Activated CD4-positive, alpha-beta T cell treated with anti-CD3 and anti-CD28 coated beads, Interleukin-2, amount 50 U/mL, for 1 hour (primary cell): ENCODE measurements at regions not wholly inside any gene's neighbourhood (a gene's known extent, or its start where the extent isn't known, plus 50 kb on each side); places are given as distances from the start of the nearest gene placed in this dataset.

Source experiments
- DNase-seq: peaks from one replicate; pipeline ENCODE4 v3.0.0-alpha.2; 2020

DNA sequence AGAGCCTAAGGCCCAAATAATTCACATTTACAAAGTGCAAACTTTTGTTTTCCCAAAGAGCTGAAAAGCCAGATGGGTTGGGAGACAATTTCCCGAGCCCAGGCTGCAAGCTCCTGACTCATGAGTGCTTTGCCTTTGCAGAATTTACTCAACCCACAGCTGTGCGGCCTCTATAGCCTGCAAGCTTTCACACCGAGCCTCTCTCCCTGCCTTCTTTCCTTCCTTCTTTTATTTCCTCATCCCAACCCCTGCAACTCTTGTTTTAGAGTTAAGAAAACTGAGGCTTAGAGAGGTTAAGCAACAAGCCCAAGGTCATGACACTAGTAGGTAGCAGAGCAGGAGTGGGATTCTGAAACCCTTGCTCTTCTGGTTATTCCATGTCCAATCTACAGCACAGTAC lies 203.0 kb upstream of the GPR26 start:
- DNase-seq, result no peak

DNA sequence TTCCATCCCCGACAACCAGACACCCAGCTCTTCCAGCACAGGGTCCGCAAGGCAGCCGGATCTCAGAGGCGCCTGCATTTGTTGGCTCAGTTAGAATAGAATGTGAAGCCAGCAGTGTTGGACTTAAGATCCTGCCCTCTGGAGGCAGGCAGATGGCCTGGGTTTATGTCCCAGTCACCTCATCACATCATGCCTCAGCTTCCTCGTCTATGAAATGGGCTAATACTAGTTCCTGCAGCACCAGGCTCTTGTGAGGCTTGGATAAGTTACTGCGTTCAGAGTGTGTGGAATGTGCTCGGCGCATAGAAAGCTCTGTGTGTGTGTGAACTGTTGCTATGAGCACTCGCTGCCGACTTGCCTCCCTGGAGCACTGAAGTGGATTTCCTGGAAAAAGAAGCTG lies 202.5 kb upstream of the GPR26 start:
- no peak for DNase-seq

DNA sequence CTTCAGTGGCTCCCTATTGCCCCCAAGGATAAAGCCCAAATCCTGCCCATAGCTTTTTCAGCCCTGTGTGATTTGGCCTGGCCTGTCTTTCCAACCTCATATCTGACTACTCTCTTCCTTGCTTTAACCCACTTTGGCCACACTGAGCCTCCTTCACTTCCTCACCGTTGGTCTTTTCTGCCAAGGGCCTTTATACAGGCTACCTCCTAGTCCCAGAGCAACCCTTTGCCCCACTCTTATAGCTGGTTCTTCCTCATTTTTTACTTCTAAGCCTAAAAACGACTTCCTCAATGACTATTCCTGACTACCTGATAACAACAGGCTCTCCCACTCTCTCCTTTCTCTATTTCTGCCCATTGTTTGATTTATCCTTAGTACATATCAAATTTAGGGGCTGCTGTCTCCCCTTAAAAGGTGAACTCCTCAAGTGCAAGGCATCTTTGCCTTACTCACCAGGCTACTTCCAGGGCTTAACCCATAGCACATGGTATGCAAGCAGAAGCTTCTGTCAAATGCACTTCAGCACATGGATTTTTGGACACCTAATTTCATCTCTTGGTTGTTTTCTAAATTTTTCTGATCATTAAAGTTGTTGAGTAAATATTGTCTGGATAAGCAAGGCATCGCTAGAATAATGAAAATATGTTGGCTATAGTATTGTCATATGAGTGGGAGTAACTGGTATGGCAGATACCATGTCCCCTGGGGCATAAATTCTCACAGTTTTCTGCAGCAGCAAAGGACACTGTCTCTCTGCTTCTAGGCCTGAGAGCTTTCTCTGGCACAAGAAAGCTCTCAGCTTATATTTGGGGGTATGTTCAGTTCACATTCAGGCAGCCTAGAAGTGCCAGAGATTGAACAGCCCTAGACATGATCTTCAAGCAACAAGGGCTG lies 201.5 kb upstream of the GPR26 start:
- DNase-seq, result no peak

DNA sequence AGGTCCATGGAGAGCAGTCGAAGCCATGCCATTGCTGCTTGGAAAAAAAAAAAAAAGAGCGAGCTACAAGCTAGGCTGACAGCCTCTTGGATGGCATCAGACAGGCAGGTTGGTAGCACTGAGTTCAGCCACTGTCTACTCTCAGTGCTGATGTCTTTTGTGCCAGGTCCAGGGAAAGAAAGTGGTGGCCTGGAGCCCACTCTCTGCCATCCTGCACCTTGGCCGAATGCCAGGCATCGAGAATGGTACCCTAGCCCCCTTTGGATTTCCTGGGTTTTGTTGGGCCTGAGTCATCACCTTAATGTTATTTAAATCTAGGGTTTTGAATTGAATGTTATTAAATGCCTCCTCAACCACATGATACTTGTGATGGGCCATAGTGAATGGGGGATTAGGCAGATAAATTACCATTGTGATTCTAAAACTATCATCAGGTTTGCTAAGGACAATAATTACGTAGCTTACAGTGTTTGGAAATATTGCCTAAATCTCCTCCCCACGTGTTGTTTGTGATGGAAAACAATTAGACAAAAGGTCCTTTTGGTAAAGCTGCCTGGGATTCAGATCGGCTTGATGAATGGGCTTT lies 195.7 kb upstream of the GPR26 start:
- no peak for DNase-seq

DNA sequence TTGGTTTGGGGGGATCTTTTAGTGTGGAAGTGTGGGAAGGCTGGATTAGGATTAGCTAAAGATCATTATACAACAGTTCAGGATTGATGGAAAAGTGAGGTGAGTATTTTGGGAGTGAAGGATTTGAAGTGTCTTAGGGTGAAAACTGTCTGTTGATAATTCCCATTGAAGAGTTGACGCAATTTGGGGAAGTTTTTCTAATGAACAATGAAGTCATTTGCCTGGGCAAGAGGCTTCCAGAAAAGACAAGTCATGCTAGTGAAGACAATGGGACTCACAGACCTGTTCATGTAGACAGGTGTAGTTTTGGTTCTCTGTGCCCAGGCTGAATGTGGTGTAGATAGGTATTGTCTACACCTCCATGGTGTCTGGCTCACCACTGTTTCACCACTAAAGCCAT lies 194.3 kb upstream of the GPR26 start:
- no peak for DNase-seq

DNA sequence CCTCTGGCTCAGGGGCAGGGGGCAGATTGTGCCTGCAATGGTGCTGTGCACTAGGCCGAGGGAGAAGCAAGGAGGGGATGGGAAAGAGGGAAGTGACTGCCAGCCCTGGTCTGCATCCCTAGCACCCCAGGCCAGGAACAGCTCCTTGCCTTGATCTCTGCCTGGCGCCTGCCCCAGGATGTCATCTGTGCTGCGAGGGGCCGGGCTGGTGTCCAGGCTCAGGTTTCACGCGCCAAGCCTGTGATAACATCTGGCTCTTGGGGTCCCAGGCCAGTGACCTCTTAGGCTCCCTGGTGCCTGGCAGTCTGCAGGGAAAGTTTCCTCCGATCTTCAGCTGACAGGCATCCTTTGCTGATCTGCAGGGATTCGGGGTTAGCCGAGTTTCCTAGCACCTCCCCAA lies 193.5 kb upstream of the GPR26 start:
- DNase-seq, result no peak

DNA sequence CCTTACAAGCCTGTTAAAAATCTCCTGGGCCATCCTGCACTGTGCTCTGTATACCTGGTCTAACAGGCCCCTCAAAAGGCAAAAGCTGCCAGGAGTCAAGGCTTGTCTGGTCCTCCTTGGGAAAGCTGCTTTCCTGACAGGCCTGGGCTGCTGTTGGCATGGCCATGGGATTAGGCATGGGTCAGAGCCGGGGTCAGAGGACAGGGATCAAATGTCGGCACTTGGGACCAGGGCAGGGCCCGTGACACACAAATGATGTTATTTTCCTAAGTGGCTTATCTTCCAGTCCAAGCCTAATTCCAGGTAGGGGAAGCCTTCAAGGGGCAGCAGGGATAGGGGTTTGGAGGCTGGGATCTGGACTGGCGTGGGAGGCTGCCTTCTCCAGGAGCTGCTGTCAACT lies 191.5 kb upstream of the GPR26 start:
- DNase-seq, result no peak

DNA sequence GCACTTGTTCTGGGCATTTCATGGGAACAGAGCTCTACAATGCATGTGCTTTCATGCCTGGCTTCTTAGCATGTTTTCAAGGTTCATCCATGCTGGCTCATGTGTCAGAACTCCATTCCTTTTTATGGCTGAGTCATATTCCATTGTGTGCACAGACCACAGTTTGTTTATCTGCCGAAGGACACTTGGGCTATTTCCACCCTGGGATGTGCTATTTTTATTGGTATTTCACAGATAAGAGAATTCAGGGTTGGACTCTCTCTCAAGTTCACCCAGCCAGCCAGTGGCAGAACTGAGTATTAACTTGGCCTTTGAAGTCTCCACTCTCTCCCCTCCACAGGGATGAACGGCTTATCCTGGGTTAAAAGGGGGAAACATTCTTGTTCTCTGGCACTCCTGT lies 190.7 kb upstream of the GPR26 start:
- no peak for DNase-seq

DNA sequence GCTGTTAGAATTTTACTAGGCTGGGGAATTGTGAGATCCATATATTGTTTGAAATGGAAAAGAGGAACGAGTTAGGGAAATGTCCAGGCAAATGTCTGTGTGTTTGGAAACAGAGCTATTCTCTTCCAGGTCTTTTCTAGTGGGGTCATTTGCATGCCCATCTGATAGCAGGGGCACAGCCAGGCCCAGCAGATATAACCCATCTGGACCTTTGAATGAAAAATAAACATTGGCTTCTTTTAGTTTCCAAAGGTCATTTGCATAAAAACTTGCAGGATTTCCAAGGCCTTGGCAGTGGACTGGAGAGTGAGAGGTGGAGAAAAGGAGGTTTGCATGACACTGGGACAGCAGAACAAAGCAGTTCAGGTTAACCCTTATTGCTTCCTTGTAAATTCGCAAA lies 188.0 kb upstream of the GPR26 start:
- no peak for DNase-seq

DNA sequence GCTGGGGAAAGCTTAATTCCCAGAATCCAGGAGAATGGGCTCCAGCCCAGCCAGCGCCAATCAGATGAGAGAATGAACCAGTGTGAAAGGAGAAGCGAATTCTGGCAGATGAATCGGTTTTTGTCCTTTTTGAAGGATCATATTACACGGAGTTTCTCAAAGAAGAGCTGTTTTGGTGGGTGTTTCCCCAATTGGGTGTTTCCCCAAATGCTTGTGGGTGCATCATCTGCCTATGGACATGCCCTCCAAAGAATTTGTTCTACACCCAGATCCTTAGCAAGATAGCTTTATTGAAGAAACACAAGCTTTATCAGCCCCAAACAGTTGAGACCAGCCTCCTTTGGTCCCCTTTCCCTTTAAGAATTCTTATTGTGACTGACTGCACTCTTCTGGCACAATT lies 186.5 kb upstream of the GPR26 start:
- no peak for DNase-seq

DNA sequence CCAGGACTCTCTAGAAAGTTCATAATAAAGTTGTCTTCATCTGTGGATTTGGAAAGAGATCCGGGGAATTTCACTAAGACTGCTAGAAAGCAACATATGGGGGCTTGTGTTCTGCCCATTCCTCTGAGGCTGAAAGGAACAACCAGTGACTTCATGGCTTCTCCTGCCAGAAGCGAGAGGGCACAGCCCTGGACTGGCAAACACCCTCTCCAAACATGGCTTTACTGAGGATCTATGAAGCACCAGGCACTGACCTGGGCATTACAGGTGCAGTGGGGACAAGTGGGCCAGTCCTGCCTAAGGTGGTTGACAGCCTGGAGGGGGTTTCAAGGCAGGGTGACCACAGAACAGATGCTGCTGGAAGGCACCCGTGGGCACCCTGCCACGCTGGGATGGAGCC lies 185.8 kb upstream of the GPR26 start:
- no peak for DNase-seq

DNA sequence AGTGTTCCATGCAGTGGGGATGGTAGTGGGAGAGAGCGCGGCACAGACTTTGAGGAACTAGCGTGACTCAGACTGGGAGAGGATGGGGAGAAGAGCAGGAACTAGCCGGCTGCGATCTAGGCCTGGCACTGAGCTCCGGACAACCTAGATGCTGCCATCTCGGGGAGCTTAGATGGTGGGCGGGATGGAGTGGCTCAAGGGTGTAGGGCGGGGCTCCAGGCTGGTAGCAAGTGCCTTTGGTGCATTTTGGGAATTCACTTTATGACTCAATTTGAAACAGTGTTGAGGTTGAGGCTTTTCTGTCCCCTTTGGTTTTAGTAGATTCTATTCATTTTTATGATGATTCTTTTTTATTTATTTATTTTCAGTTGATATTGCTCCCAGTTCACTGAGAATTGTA lies 185.3 kb upstream of the GPR26 start:
- no peak for DNase-seq

DNA sequence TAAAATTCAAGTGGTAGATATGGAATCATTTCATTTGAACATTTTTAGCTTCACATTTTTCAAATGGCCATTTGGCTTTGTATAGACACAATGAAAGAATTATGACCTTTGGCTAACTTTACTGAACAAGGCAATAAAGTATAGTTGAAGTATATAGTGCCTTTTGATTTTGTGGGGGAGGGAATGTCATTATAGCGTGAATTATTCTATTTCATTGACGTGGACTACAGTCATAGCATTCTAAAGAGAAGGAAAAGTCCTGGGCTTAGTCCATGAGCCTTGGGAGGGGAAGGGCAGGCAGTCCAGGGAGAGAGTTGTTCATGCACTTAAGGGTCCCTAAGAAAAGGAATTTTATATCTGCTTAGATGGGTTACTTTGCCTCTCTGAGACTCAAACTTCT lies 181.4 kb upstream of the GPR26 start:
- no peak for DNase-seq

DNA sequence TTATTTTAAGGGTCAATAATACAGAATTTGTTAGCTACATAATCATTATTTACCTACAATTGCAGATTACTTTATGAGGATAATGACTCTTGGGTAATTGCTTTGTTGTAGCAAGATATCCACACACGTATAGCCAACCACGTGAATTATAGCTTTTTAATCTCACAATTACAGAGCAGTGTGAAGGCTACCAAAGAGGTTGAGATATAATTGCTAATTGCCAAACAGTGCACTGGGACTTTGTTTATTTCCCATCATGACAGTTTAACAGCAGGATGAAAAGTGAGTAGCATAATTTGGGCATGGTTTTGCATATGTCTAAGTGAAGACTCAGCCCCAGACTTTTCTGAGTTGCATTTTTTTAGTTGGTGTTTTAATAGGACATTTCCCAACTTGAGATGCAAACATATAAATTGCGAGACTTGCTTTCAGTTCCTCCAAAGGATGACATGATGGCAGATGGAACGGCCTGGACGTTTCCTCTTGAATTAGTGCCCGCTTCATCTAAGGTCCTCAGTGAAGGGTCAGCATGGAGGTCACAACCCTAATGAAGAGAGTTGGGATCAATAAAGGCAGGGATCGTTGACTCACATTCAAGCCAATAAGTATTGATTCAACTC lies 180.7 kb upstream of the GPR26 start:
- DNase-seq, result no peak

DNA sequence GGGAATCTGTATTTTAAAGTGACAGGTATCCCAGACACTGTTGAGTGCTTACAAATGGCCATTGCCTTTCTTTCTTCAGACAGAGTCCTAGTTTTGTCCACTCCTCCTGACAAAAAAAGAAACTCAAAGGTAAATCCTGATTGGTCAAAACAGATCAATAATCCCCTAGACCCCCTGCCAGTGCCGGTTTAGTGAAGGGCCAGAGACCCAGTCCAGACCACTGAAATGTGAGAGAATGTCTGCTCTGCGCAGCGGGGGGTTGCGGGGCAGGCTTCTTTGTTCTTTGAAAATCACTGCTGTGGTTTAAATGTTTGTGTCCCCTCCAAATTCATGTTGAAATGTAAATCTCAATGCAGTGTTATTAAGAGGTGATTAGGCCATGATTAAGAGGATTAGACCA lies 177.7 kb upstream of the GPR26 start:
- DNase-seq, result no peak

DNA sequence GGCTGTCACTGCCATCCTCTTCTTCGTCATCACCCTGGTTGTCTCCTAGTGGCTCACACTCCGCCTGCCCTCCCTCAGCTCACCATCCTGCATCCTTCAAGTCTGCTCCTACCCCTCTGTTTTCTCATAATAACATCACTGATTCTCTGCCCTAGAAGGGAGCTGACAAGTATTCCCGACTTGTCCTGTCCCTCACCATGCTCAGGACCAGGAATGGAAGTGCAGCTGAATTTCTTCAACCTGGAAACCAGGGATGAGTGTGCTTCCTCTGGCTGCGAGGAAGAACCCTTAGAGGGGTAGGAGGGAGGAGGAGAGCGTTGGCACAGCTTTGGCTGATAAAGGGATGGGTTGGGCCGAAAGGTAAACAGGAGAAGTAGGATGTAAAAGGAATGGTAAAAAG lies 174.8 kb upstream of the GPR26 start:
- no peak for DNase-seq

DNA sequence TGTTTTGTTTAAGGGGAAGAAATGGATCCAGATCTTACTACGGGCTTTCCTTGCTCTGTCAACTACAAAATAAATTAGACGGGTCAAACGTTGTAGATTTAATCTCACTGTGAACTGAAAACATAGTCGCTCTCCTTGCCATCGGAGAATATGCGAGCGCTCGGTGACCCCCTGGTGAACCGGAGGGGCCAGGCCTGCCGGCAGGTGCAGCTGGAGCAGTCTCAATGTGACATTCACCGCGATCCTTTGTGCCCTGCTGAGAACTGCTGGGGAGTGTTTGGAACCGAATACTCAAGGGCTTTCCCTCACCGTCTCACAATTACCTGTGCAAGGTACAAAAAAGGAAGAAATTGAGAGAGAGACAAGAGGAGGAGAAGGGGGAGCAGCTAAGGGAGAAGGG lies 174.1 kb upstream of the GPR26 start:
- no peak for DNase-seq

DNA sequence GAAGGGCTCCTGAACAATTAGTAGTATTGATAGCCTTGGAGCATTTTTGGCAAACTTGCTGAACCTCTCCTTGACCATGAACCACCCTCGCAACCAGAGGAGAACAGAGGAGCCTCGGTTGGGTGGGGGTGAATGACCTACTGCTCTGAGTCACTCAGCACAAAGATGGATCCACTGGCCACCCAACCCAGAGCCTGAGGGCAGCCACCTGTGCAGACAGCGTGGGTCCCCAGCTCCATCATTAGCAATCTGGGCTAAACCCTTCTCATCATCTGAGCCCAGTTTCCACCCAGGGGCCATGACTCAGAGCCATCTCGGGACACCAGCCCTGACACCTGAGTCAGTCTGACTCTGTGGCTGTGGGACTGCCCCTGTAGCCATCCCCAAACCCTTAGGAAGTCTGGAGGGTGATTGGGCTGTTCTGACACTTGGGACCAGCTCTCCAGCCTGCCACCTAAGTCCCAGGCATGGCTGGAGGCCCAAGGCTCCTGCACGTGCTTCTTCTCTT lies 171.8 kb upstream of the GPR26 start:
- no peak for DNase-seq

DNA sequence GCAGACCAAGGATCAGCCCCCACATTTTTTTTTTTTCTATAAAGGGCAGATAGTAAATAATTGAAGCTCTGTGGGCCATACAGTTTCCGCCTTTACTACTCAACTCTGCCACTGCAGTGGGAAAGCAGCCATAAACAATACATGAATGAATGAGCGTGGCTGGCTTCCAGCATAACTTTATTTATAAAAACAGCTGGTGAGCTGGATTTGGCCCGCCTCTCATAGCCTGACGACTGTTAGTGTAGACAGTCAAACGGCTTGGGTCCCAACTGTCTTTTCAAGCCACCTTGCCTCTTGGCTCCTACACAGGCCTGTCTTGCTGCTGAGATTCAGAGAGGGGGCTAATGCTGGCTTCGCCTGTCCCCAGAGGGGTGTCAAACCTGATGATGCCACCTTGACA lies 169.8 kb upstream of the GPR26 start:
- DNase-seq, result no peak

DNA sequence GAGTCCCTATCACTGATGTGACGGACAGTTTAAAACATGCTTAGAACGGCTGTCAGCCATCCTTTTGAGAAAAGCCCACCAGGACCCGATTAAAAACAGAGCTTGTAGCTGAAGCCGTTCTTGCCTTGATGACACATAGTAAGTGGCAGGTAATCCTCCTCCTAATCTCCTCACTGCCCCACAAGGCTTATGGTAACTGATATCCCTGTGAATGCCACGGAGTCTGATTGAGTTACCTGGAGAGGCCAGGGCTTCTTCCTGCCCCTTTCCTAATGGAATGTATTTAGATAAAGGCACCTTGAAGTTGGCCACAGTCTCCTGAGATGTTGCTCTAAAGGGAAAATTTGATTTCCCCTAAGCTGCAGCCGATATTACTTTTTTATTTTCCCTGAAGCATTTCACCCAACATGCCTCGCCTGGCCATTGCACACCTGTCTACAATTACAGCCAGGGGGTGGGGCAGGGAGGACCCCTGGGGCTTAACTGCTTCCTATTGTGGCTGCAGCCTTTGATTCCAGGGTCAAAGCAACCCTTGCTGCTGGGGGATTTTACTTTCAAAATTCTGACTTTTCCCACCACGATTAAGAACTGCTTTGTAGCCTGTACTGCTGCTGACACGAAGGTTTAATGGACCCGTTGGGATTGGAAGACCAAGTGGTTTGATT lies 169.0 kb upstream of the GPR26 start:
- DNase-seq, result no peak

DNA sequence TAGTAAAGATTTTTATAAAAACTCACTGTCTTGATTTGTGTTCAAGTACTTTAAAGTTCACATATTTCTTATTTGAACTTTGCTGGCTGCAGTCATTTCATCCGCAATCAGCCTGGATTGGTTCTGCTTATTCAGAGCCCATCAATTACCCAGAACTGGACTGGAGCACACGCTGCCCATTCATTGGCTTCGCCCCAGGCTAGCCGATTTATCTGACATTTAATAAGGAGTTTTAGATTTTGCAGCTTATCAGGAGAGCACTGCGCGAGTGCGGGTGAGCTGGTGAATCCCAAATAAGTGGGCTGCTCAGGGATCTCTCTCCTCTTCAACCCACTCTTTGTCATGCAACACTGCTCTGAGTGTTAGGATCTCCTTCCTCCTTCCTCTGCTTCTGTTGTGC lies 166.0 kb upstream of the GPR26 start:
- no peak for DNase-seq

DNA sequence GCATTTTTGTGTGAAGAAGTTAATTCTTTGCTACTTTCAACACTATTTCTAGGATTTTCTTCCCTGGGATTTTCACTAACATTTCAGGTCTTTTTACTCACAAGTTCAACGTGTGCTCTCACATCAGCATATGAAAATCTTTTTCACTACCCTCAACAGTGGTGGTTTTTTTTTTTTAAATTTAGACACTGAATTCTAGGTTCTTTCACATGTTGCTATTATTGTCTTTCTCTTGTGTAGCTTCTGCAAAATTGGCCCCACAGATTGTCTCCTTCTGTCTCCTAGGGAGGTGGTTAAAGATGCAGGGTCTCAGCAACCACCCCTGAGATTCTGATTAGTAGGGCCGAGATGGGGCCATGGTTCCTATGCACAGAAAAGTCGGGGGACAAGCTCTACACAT lies 165.0 kb upstream of the GPR26 start:
- DNase-seq, result no peak

DNA sequence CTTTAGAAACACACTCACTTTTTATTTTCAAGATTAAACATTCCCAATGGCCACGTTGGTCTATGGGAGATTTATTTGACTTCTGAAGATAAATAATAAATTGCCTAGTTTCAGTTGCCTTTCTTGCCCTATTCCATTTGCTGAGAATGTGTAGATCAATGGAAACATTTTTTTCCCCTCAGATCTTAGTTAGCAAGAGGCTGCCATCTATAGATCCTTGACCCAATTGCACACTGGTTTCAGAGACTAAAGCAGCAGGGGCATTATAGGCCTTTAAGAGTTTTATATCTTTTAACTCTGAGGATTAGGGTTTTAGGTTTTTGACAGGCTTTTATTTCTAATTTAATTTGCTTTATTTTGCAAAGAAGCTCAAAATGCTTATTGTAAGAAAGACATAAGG lies 163.2 kb upstream of the GPR26 start:
- no peak for DNase-seq

DNA sequence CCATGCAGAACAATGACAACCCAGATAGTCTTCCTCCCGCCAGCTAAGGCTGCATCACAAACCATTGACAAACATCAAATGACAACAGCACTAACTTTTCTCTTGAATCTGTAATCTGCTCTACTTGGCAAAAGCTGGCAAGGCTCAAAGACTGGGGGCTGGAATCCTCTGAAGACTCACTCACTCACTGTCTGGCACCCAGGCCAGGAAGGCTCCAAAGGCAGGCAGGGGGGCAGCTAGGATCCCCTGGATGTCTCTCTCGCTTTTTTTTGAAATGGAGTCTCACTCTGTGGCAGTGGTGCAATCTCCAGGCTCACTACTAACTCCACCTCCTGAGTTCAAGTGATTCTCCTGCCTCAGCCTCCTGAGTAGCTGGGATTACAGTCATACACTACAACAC lies 159.7 kb upstream of the GPR26 start:
- no peak for DNase-seq
